B cell (primary cell): ENCODE measurements at regions not wholly inside any gene's neighbourhood (a gene's known extent, or its start where the extent isn't known, plus 50 kb on each side); places are given as distances from the start of the nearest gene placed in this dataset.

Experiments
- EZH2 ChIP-seq: IDR thresholded peaks from 2 replicates; pipeline ENCODE4 v1.6.1; 2012; ENCODE audit warnings: borderline replicate concordance, low read depth, mild to moderate bottlenecking, moderate library complexity, low read length; ENCODE audit not compliant: insufficient read depth, poor library complexity, severe bottlenecking
- TF ChIP-seq, protein P1 (sequence below): fragments of 200-600 bp; IDR thresholded peaks from one replicate; pipeline ENCODE4 v1.8.0; 2022; ENCODE audit warnings: antibody characterized with exemption, mild to moderate bottlenecking

DNA sequence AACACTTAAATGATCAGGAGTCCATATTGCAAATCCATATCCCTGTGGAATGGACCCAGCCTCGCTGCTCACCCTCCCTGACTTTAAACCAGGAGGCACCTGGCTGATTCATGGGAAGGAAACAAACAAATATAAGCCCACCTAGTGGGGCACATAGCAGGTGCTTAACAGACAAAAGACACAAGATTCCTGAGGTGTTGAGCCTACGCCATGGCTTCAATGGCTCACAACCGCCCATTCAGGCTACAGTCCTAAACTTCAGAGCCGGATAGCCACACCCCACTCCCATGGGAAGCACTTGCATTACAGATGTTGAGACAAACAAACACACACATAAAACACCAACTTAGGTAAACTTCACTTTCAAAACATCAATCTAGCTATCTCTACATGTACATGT lies 359.9 kb downstream of the ICE1 start:
- TF ChIP-seq, protein P1, sequence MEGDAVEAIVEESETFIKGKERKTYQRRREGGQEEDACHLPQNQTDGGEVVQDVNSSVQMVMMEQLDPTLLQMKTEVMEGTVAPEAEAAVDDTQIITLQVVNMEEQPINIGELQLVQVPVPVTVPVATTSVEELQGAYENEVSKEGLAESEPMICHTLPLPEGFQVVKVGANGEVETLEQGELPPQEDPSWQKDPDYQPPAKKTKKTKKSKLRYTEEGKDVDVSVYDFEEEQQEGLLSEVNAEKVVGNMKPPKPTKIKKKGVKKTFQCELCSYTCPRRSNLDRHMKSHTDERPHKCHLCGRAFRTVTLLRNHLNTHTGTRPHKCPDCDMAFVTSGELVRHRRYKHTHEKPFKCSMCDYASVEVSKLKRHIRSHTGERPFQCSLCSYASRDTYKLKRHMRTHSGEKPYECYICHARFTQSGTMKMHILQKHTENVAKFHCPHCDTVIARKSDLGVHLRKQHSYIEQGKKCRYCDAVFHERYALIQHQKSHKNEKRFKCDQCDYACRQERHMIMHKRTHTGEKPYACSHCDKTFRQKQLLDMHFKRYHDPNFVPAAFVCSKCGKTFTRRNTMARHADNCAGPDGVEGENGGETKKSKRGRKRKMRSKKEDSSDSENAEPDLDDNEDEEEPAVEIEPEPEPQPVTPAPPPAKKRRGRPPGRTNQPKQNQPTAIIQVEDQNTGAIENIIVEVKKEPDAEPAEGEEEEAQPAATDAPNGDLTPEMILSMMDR, result no peak
- no peak for TF ChIP-seq EZH2
